ENCODE measurements at regions not wholly inside any gene's neighbourhood (a gene's known extent, or its start where the extent isn't known, plus 50 kb on each side); places are given as distances from the start of the nearest gene placed in this dataset.

DNA sequence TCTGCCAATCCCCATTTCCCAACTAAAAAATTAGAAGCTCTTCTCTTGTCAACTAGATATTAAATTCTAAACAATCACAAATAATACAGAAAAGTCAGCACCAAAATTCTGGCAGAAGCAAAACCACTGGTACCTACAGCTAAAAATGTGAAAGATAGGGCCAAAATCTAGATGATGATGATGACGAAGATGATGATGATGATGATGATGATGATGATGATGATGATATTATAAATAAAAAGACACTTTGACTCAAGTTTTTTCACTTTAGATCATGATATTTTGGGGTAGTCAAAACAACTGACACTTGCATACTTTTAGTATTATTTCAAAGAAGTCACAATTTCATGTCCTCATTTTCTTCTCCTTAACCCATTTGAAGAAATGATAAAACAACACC is 470.1 kb upstream of the NR2F2 start:
- Mint-ChIP-seq H3K27me3 (no peaks in the 10 kb centered on the region), H3K4me1 (peaks cover 0 to 5% (median 2%) of the 10 kb centered on the region in 4 donors), H3K27ac (no peak overlapping the region), H3K36me3 (no peaks in the 10 kb centered on the region), H3K9me3 (peaks cover 0 to 6% (median 3%) of the 10 kb centered on the region in 8 donors), H3K4me3 (no peak overlapping the region)
- POLR2A ChIA-PET (ENCODE audit: partially characterized antibody) = no interaction called here
- Histone ChIP-seq H3K27me3 (ENCODE audit: insufficient read depth, low read length) (no peaks in the 10 kb centered on the region), H3K9me3 (ENCODE audit: control insufficient read depth in 1 of 2, low read length in 2 of 2) (no peaks in the 10 kb centered on the region), H3K36me3 (ENCODE audit: insufficient read depth, low read length) (no peaks in the 10 kb centered on the region), H3K4me1 (ENCODE audit: insufficient read depth, low read length) (no peaks in the 10 kb centered on the region), H3K4me3 (ENCODE audit: low read length in 2 of 2) (no peak overlapping the region), H3K27ac (ENCODE audit: low read depth, low read length) (no peak overlapping the region)
- DNase-seq = no peak
- CTCF ChIA-PET (ENCODE audit: partially characterized antibody) = no interaction called here
- intact Hi-C loops (cut with micrococcal nuclease) = no loop called here

DNA sequence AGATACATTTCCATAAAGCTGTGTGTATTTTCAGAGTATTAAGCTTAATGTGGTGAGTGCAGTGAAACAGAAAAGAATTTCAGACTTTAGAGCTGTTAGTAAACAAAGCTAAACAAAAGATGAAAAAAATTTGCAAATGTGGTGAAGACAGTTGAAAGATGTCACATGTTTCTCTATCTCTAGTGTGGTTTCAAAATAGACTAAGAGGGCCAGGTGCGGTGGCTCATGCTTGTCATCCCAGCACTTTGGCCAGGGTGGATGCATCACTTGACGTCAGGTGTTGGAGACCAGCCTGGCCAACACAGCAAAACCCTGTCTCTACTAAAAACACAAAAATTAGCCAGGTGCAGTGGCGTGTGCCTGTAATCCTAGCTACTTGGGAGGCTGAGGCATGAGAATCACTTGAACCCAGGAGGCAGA is 466.0 kb upstream of the NR2F2 start:
- no peaks in the 10 kb centered on the region for H3K27me3 Mint-ChIP-seq
- peaks cover 1 to 16% (median 8%) of the 10 kb centered on the region in 4 donors for H3K4me1 Mint-ChIP-seq
- Histone ChIP-seq H3K27ac (ENCODE audit: low read depth, low read length) (no peak overlapping the region), H3K4me3 (ENCODE audit: low read length in 2 of 2) (no peak overlapping the region), H3K27me3 (ENCODE audit: insufficient read depth, low read length) (no peaks in the 10 kb centered on the region), H3K9me3 (ENCODE audit: control insufficient read depth in 1 of 2, low read length in 2 of 2) (no peaks in the 10 kb centered on the region), H3K36me3 (ENCODE audit: insufficient read depth, low read length) (no peaks in the 10 kb centered on the region), H3K4me1 (ENCODE audit: insufficient read depth, low read length) (no peaks in the 10 kb centered on the region)
- no peak overlapping the region for H3K4me3 Mint-ChIP-seq
- H3K36me3 Mint-ChIP-seq = no peaks in the 10 kb centered on the region
- POLR2A ChIA-PET (ENCODE audit: partially characterized antibody) = no interaction called here
- CTCF ChIA-PET (ENCODE audit: partially characterized antibody) = no interaction called here
- no peak for DNase-seq
- intact Hi-C loops (cut with micrococcal nuclease) = no loop called here
- peaks cover 0 to 7% (median 1%) of the 10 kb centered on the region in 8 donors for H3K9me3 Mint-ChIP-seq
- H3K27ac Mint-ChIP-seq = no peak overlapping the region

DNA sequence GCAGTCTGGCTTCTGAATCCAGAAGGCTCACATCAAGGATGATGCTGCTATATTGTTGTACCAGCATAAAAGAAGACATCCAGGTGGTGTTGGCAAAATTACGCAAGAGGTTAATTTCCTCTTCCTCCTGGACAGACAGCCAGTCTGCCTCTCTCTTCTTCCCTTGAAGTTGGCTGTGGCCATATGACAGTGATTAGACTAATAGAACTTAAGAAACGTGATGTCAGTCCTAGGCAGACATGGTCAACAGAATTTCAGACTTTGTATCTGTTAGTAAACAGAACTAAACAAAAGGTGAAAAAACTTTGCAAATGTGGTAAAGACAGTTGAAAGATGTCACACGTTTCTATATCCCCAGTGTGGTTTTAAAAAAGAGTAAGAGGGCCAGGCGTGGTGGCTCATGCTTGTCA is 465.2 kb upstream of the NR2F2 start:
- no peak overlapping the region for H3K27ac Mint-ChIP-seq
- intact Hi-C loops (cut with micrococcal nuclease) = no loop called here
- Histone ChIP-seq H3K4me3 (ENCODE audit: low read length in 2 of 2) (no peak overlapping the region), H3K4me1 (ENCODE audit: insufficient read depth, low read length) (no peaks in the 10 kb centered on the region), H3K27ac (ENCODE audit: low read depth, low read length) (no peak overlapping the region), H3K36me3 (ENCODE audit: insufficient read depth, low read length) (no peaks in the 10 kb centered on the region), H3K27me3 (ENCODE audit: insufficient read depth, low read length) (no peaks in the 10 kb centered on the region), H3K9me3 (ENCODE audit: control insufficient read depth in 1 of 2, low read length in 2 of 2) (no peaks in the 10 kb centered on the region)
- H3K4me3 Mint-ChIP-seq = no peak overlapping the region
- DNase-seq = no peak
- H3K36me3 Mint-ChIP-seq = no peaks in the 10 kb centered on the region
- no peaks in the 10 kb centered on the region for H3K27me3 Mint-ChIP-seq
- ChIA-PET POLR2A (ENCODE audit: partially characterized antibody) (no interaction called here), CTCF (ENCODE audit: partially characterized antibody) (no interaction called here)
- peaks cover 0 to 6% (median 0%) of the 10 kb centered on the region in 8 donors for H3K9me3 Mint-ChIP-seq
- peaks cover 7 to 21% (median 15%) of the 10 kb centered on the region in 4 donors for H3K4me1 Mint-ChIP-seq

DNA sequence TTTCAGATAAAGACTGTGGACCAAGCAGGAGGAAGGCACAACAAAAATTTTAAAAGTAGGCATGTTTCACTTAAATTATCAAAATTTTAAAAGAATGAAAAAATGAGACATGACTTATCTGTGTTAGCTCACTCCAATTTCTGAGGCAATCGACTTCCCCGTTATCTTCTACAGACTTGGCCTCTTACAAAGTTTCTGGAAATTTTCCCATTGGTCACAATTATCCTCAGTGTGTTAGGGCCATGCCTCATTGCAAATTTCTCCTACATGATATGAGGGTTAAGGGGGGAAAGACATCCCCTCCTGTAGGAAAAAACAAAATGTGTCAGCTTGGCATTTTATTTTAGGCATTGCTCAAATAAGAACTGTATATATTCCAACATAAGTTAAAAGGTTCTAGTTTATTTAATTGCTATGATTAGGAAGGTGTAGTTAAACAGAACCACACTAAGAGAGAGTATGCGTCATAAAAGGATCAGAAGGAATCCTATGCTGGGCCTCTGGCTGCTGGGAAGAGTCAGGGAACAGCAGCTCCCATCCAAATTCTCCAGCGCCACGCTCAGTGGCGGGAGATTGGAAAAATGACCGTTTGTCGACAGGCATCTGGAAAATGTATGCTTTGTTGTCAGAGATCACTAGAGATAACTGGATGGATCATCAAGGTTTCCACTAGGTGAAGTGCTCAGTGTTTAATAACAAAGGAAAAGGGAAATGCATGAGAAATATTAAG is 463.6 kb upstream of the NR2F2 start:
- Mint-ChIP-seq H3K27ac (no peak overlapping the region), H3K9me3 (peaks cover 0 to 6% (median 0%) of the 10 kb centered on the region in 8 donors), H3K4me1 (peaks cover 8 to 21% (median 16%) of the 10 kb centered on the region in 4 donors), H3K36me3 (no peaks in the 10 kb centered on the region), H3K4me3 (no peak overlapping the region), H3K27me3 (no peaks in the 10 kb centered on the region)
- ChIA-PET CTCF (ENCODE audit: partially characterized antibody) (no interaction called here), POLR2A (ENCODE audit: partially characterized antibody) (no interaction called here)
- Histone ChIP-seq H3K4me1 (ENCODE audit: insufficient read depth, low read length) (no peaks in the 10 kb centered on the region), H3K36me3 (ENCODE audit: insufficient read depth, low read length) (no peaks in the 10 kb centered on the region), H3K27me3 (ENCODE audit: insufficient read depth, low read length) (no peaks in the 10 kb centered on the region), H3K9me3 (ENCODE audit: control insufficient read depth in 1 of 2, low read length in 2 of 2) (no peaks in the 10 kb centered on the region), H3K4me3 (ENCODE audit: low read length in 2 of 2) (no peak overlapping the region), H3K27ac (ENCODE audit: low read depth, low read length) (no peak overlapping the region)
- intact Hi-C loops (cut with micrococcal nuclease) = no loop called here
- no peak for DNase-seq

DNA sequence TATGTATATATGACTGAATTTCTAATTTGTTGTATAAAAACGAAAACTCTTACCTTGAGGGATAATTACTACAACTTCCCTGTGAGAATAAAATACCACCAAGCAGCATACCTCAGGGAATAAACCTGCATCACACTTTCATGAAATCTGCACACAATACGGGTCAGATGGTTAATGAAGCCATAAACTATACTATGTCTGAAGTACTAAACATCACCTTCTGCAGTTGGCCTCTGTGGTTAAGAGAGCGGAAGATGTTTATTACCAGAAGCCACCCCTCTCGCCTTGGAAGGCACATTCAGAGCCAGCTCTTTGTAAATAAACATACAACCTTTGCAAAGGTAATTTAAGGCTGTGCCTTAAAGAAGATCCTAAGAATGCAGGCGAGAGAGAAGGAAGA is 462.1 kb upstream of the NR2F2 start:
- no peaks in the 10 kb centered on the region for H3K36me3 ChIP-seq (ENCODE audit: insufficient read depth, low read length)
- peaks cover 8 to 21% (median 16%) of the 10 kb centered on the region in 4 donors for H3K4me1 Mint-ChIP-seq
- H3K27me3 ChIP-seq (ENCODE audit: insufficient read depth, low read length) = no peaks in the 10 kb centered on the region
- intact Hi-C loops (cut with micrococcal nuclease) = no loop called here
- ChIA-PET CTCF (ENCODE audit: partially characterized antibody) (no interaction called here), POLR2A (ENCODE audit: partially characterized antibody) (interaction anchor here (1.2 kb wide), 1 partner anchor 29 kb away, joined by 3 read pairs; no protein-coding TSS in a partner anchor)
- H3K4me3 ChIP-seq (ENCODE audit: low read length in 2 of 2) = no peak overlapping the region
- no peak for DNase-seq
- H3K27ac Mint-ChIP-seq = peak overlapping the region in 1 of 7 donors; percentile 17
- peak overlapping the region in 4 of 8 donors; percentile 12 to 59 (median 24) for H3K4me3 Mint-ChIP-seq
- H3K4me1 ChIP-seq (ENCODE audit: insufficient read depth, low read length) = no peaks in the 10 kb centered on the region
- no peaks in the 10 kb centered on the region for H3K27me3 Mint-ChIP-seq
- no peaks in the 10 kb centered on the region for H3K9me3 ChIP-seq (ENCODE audit: control insufficient read depth in 1 of 2, low read length in 2 of 2)
- no peak overlapping the region for H3K27ac ChIP-seq (ENCODE audit: low read depth, low read length)
- peaks cover 0 to 9% (median under 1%) of the 10 kb centered on the region in 8 donors for H3K9me3 Mint-ChIP-seq
- no peaks in the 10 kb centered on the region for H3K36me3 Mint-ChIP-seq

DNA sequence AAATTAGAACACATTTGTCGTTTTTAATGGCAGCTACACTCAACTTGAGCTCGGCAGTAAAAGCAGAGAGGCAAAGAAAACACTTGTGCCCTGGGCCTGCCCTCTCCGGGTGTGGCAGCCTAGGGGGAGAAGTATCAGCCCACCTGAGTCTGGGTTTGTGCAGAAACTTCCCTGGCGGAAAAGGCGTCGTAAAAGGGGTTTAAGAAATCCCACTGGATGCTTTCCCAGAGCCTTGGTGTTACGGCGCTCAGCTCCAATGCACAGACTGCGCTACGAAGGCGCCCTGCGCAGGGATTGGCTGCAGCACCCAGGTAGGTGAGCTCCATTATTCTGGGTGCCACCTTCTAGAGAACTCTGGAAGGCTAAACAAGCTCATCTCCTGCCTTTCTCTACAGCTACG is 461.5 kb upstream of the NR2F2 start:
- Mint-ChIP-seq H3K9me3 (peaks cover 0 to 9% (median 2%) of the 10 kb centered on the region in 8 donors), H3K4me1 (peaks cover 8 to 21% (median 16%) of the 10 kb centered on the region in 4 donors), H3K36me3 (no peaks in the 10 kb centered on the region), H3K27me3 (no peaks in the 10 kb centered on the region), H3K4me3 (no peak overlapping the region), H3K27ac (peak overlapping the region in 1 of 7 donors; percentile 17)
- DNase-seq = no peak
- H3K4me3 ChIP-seq (ENCODE audit: low read length in 2 of 2) = no peak overlapping the region
- ChIA-PET POLR2A (ENCODE audit: partially characterized antibody) (interaction anchor here (1.2 kb wide), 1 partner anchor 30 kb away, joined by 3 read pairs; no protein-coding TSS in a partner anchor), CTCF (ENCODE audit: partially characterized antibody) (no interaction called here)
- no peaks in the 10 kb centered on the region for H3K4me1 ChIP-seq (ENCODE audit: insufficient read depth, low read length)
- no peak overlapping the region for H3K27ac ChIP-seq (ENCODE audit: low read depth, low read length)
- H3K36me3 ChIP-seq (ENCODE audit: insufficient read depth, low read length) = no peaks in the 10 kb centered on the region
- intact Hi-C loops (cut with micrococcal nuclease) = no loop called here
- H3K27me3 ChIP-seq (ENCODE audit: insufficient read depth, low read length) = no peaks in the 10 kb centered on the region
- no peaks in the 10 kb centered on the region for H3K9me3 ChIP-seq (ENCODE audit: control insufficient read depth in 1 of 2, low read length in 2 of 2)

DNA sequence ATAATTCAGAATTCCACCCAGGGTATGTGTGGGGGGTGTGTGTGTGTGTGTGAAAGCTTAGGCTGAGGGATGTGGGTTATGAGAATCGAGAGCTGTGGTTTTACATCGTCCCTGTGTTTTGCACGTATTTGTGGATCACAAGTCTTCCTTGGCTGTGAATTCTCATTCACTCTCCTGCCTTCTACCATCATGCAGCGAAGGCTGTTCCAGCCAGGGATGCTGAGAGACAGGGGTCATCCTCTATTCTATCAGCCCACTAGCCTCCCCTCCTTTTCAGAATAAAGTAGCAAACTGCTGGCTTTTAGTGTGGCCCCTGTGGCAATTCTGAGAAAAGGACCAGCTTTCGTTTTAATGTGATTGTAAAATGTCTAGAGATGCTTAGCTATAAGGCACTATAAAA is 460.6 kb upstream of the NR2F2 start:
- ChIA-PET POLR2A (ENCODE audit: partially characterized antibody) (interaction anchor here (1.2 to 1.5 kb wide), 2 partner anchors 10 to 31 kb away, joined by 3 to 4 read pairs; no protein-coding TSS in a partner anchor), CTCF (ENCODE audit: partially characterized antibody) (no interaction called here)
- Mint-ChIP-seq H3K27me3 (no peaks in the 10 kb centered on the region), H3K27ac (peak overlapping the region in 1 of 7 donors; percentile 30), H3K4me3 (peak overlapping the region in 4 of 8 donors; percentile 33 to 68 (median 54)), H3K36me3 (no peaks in the 10 kb centered on the region), H3K4me1 (peaks cover 8 to 22% (median 14%) of the 10 kb centered on the region in 4 donors), H3K9me3 (peaks cover 0 to 9% (median 2%) of the 10 kb centered on the region in 8 donors)
- Histone ChIP-seq H3K9me3 (ENCODE audit: control insufficient read depth in 1 of 2, low read length in 2 of 2) (no peaks in the 10 kb centered on the region), H3K27me3 (ENCODE audit: insufficient read depth, low read length) (no peaks in the 10 kb centered on the region), H3K4me3 (ENCODE audit: low read length in 2 of 2) (no peak overlapping the region), H3K27ac (ENCODE audit: low read depth, low read length) (no peak overlapping the region), H3K4me1 (ENCODE audit: insufficient read depth, low read length) (no peaks in the 10 kb centered on the region), H3K36me3 (ENCODE audit: insufficient read depth, low read length) (no peaks in the 10 kb centered on the region)
- DNase-seq = no peak
- intact Hi-C loops (cut with micrococcal nuclease) = no loop called here

Measured in CD4-positive, alpha-beta memory T cell (primary cell).